22Rv1 (cell line): ENCODE measurements at regions not wholly inside any gene's neighbourhood (a gene's known extent, or its start where the extent isn't known, plus 50 kb on each side); places are given as distances from the start of the nearest gene placed in this dataset.

Experiments used
- H3K27ac ChIP-seq: fragments of 450-650 bp; 2 replicates; pipeline ENCODE4 v1.5.1; 2017
- ZFX ChIP-seq: fragments of 450-650 bp; IDR thresholded peaks from 2 replicates; pipeline ENCODE4 v1.6.1; 2017; ENCODE audit warnings: antibody characterized with exemption, borderline replicate concordance
- TF ChIP-seq, protein P1 (sequence below): fragments of 450-650 bp; IDR thresholded peaks from 2 replicates; pipeline ENCODE4 v1.5.1; 2017; ENCODE audit warnings: mild to moderate bottlenecking

DNA sequence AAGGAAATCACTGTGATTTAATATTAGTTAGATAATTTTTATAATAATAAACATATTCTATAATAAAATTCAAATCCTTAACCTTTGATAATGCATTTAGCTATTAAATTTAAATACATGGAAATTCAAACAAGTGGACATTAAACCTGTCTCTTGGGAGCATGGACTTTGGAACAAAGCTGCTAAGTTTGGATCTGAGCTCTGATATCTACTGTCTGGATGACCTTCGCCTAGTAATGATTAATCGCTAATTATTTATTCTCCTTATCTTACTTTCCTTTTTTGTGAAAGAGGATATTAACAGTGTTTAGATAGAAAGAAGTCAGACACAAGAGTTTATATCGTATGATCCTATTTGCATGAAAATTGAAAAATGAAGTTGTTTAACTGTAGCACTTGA is 980.9 kb downstream of the FSTL5 start:
- H3K27ac ChIP-seq = no peak overlapping the region

DNA sequence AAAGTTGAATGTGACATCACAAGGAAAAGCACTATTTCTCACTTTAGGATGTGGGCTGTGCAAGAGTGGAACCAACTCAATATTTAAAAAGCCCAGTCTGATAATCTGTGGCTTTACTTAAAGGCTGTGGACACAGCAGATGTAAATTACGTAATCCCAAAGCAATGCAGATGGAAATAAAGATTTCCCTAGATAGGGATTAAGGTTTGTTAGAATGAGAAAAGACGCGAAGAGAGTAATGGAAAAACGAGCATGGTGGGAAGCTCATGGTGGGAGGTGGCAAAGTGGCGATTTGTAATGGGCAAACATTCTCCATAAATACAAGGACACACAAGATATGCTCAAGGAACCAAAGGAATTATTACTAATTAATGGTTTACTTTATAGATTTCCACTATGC is 985.5 kb downstream of the FSTL5 start:
- H3K27ac ChIP-seq = no peak overlapping the region
- TF ChIP-seq ZFX = no peak
- TF ChIP-seq, protein P1, sequence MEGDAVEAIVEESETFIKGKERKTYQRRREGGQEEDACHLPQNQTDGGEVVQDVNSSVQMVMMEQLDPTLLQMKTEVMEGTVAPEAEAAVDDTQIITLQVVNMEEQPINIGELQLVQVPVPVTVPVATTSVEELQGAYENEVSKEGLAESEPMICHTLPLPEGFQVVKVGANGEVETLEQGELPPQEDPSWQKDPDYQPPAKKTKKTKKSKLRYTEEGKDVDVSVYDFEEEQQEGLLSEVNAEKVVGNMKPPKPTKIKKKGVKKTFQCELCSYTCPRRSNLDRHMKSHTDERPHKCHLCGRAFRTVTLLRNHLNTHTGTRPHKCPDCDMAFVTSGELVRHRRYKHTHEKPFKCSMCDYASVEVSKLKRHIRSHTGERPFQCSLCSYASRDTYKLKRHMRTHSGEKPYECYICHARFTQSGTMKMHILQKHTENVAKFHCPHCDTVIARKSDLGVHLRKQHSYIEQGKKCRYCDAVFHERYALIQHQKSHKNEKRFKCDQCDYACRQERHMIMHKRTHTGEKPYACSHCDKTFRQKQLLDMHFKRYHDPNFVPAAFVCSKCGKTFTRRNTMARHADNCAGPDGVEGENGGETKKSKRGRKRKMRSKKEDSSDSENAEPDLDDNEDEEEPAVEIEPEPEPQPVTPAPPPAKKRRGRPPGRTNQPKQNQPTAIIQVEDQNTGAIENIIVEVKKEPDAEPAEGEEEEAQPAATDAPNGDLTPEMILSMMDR = no peak

More for the DNA sequence above, 980.9 kb downstream of the FSTL5 start:
- TF ChIP-seq, protein P1 = no peak
- TF ChIP-seq ZFX = no peak

DNA sequence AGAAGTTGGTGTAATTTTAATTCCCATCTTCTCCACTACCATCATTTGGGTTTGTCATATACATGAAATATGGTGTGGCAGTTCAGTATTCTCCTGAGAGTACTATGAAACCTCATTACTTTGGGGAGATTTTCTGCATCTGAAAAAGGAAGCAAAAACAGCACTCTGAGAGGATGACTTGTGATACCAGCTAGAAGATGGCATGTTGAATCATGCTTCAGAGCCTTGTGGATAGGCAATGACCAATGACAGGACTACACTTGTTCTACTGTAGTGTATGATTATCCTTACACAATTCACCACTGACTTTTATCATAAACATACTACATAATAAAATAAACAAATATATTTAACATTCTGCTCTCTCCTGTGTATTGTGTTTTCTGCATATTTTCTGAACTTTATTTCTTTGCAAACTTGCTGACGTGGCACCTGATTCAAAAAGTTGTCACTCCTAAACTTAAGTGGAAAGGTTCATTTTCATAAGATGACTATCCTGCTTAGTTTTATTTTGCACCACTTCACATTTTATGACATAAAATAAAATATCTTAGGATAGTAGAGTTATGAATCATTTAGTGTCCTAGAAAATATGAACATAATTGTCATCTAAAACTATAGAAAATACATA is 991.3 kb downstream of the FSTL5 start:
- no peak overlapping the region for H3K27ac ChIP-seq
- no peak for TF ChIP-seq ZFX
- TF ChIP-seq, protein P1 = no peak

DNA sequence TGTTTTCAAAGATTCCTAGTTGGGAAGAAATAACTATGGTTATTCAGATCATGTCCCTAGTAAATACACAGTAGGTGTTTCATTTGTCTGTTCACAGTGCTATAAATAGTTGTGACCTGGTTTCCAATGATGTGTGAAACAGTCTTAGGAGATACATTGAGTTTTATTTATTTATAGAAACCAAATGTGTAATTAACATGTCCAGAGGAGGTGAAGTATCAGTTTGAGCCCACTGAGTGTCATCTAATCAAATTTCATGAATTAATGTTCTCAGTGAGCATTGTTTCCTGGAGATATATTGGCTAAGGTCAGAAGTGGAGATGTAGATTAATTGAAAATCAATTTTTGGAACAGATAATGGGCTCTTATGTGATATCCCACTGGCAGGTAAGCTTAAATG is 996.3 kb downstream of the FSTL5 start:
- H3K27ac ChIP-seq = no peak overlapping the region
- TF ChIP-seq, protein P1 = no peak
- TF ChIP-seq ZFX = no peak

DNA sequence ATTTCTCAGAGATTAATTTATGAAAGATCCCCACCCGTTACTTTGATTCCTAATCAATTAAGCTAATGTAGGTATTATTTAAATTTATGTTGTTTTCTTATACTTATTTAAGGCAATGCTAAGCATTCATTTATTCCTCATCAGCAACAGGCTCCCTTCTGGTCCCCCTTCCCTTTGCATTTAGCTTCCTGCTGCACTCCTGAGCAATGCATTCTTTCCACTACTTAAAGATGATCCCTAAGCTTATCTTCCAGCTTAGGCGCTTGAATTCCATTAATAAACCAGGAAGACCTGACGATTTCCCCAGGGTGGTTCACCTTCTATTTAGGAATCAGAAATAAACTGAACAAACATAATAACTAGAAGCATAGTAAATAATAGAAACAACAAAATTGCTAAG is 1003.1 kb downstream of the FSTL5 start:
- no peak overlapping the region for H3K27ac ChIP-seq
- TF ChIP-seq, protein P1 = no peak

DNA sequence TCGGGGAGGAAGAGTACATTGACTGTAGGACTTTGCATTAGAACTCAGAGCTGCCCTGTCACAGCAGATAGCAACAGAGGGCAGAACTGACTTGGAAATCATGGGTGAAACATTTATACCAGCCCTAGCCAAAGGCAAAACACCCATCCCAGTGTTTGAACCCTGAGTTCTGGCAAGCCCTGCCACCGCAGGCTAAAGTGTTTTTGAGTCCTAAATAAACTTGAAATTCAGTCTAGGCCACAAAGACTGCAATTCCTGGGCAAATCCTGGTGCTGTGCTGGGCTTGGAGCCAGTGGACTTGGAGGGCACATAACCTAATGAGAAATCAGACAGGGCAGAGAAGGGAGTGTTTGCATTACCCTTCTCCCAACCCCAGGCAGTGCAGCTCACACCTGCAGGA is 1015.7 kb downstream of the FSTL5 start:
- TF ChIP-seq ZFX = no peak
- TF ChIP-seq, protein P1 = no peak
- H3K27ac ChIP-seq = no peak overlapping the region

DNA sequence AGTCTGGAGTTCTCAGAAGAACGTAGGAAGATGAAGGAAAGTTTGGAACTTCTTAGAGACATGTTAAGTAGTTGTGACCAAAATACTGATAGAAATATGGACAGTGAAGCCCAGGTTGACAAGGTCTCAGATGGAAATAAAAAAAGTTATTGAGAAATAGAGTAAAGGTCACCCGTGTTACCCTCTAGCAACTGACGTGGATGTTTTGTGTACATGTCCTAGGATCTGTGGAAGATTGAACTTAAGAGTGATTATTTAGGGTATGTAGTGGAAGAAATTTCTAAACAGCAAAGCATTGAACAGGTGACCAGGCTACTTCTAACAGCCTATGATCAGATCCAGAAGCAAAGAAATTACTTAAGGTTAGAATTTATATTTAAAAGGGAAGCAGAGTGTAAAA is 1020.4 kb downstream of the FSTL5 start:
- no peak for TF ChIP-seq ZFX
- TF ChIP-seq, protein P1 = no peak

More for the DNA sequence above, 1020.4 kb downstream of the FSTL5 start:
- H3K27ac ChIP-seq = no peak overlapping the region
